Adrenal gland (tissue), 9 donors: ENCODE measurements at regions not wholly inside any gene's neighbourhood (a gene's known extent, or its start where the extent isn't known, plus 50 kb on each side); places are given as distances from the start of the nearest gene placed in this dataset.

Experiments used
- DNase-seq, 7 donors: peaks; one replicate each; pipeline ENCODE4 v3.0.0-alpha.2; 2019 to 2020
- H3K27ac ChIP-seq, 5 donors: fragments of 200-600 bp; sonication (generic) in 4 of 5; 1 replicate in 3 of 5; 2 replicates in 2 of 5; pipeline versions ENCODE4 v1.5.1 to v1.8.0; 2016 to 2020; ENCODE audit warnings: mild to moderate bottlenecking in 1 of 5
- H3K27me3 ChIP-seq: fragments of 200-600 bp; 2 replicates; pipeline ENCODE4 v1.8.0; 2021
- H3K36me3 ChIP-seq, 2 donors: fragments of 200-600 bp; replicated peaks in 1 of 2; 1 replicate in 1 of 2; 2 replicates in 1 of 2; pipeline versions ENCODE4 v1.5.1 to v1.8.0; 2018 to 2022
- H3K4me1 ChIP-seq, 2 donors: fragments of 200-600 bp; replicated peaks in 1 of 2; 1 replicate in 1 of 2; 2 replicates in 1 of 2; pipeline versions ENCODE4 v1.5.1 to v1.8.0; 2018 to 2021
- H3K4me3 ChIP-seq, 4 donors: fragments of 200-600 bp; sonication (generic) in 3 of 4; one replicate each; pipeline ENCODE4 v1.5.1; 2016 to 2018
- H3K9me3 ChIP-seq, 3 donors: fragments of 200-600 bp; sonication (generic) in 1 of 3; replicated peaks in 1 of 3; 1 replicate in 2 of 3; 2 replicates in 1 of 3; pipeline versions ENCODE4 v1.5.1 to v1.8.0; 2016 to 2021
- POLR2A ChIP-seq, 2 donors: fragments of 450-650 bp; IDR thresholded peaks; one replicate each; pipeline ENCODE4 v1.6.1; 2017; ENCODE audit warnings: antibody characterized with exemption in 2 of 2, mild to moderate bottlenecking in 2 of 2, moderate library complexity in 1 of 2
- WGBS, 4 donors: extraction: QIAGEN DNeasy Blood & Tissue Kit in 2 of 4; methylation state at CpG; one replicate each; pipeline versions ENCODE4 v1.1.5 to v1.1.7; 2013 to 2017; 5-methylcytosine and 5-hydroxymethylcytosine counted together
- intact Hi-C, 2 donors: fragments of 100-400 bp; cut with DNase I; formaldehyde crosslinking; loops; one replicate each; pipeline versions ENCODE4 v1.14.1 to v1.15.0; 2022 to 2023
- TF ChIP-seq, protein P1 (sequence below), 6 experiments: fragments of 450-650 bp in 4 of 6; fragments of 200-600 bp in 2 of 6; sonication (generic) in 1 of 6; IDR thresholded peaks; 1 replicate in 5 of 6; 2 replicates in 1 of 6; pipeline versions ENCODE4 v1.5.1 to v1.8.0; 2016 to 2021; ENCODE audit warnings: antibody characterized with exemption in 6 of 6, mild to moderate bottlenecking in 2 of 6, moderate library complexity in 1 of 6
- donor health status: healthy with polysubstance abuse.
- donor health status: Bipolar disorder and iron deficiency.
- donor health status: DM: yes; HTN: yes; CAD: no.
- donor health status: DM: no; HTN: no; CAD: no.
- donor health status: DM: no; HTN: no; CAD: no.

DNA sequence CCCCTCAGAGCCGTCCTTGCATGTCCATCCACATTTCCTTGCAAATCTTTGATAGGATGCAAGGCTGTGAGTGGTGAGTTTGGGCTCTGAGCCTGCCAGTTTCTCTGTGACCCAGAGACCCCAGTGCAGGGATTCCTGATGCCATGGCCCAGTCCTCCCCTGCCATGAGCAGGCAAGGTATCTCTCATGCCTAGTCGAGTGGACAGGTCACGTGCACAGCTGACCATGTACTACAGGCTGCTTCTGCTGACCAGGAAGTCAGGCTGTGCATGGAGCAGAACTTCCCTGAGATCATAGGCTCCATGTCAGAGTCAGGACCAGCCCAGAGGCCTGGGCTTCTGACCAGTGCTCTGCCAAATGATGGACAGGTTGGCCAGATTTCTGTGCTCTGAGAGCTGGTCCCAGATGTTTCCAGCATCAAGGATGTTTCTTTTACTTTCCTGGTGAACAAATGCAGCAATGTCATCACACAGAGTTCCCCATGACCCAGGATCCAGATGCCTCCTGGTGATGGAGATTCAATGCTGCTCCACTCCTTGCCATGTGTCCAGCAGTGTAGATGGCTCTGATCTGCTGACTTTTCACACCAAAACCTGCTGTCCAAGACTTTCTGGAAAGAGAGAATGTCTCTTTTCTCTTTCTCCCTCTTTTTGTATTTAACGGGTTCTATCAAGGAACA, 321.6 kb upstream of the HS6ST1 start:
- no peaks in the 10 kb centered on the region for H3K27me3 ChIP-seq
- H3K4me3 ChIP-seq = no peak overlapping the region
- H3K9me3 ChIP-seq = no peaks in the 10 kb centered on the region
- H3K27ac ChIP-seq = no peak overlapping the region
- intact Hi-C loops = loop anchor here in 1 of 2 donors (10.0 kb wide), 1 partner anchor 316 kb away; no protein-coding TSS in a partner anchor
- H3K36me3 ChIP-seq = no peaks in the 10 kb centered on the region
- no peak for TF ChIP-seq POLR2A (IDR thresholded peaks at IDR 0.05)
- TF ChIP-seq, protein P1, sequence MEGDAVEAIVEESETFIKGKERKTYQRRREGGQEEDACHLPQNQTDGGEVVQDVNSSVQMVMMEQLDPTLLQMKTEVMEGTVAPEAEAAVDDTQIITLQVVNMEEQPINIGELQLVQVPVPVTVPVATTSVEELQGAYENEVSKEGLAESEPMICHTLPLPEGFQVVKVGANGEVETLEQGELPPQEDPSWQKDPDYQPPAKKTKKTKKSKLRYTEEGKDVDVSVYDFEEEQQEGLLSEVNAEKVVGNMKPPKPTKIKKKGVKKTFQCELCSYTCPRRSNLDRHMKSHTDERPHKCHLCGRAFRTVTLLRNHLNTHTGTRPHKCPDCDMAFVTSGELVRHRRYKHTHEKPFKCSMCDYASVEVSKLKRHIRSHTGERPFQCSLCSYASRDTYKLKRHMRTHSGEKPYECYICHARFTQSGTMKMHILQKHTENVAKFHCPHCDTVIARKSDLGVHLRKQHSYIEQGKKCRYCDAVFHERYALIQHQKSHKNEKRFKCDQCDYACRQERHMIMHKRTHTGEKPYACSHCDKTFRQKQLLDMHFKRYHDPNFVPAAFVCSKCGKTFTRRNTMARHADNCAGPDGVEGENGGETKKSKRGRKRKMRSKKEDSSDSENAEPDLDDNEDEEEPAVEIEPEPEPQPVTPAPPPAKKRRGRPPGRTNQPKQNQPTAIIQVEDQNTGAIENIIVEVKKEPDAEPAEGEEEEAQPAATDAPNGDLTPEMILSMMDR (IDR thresholded peaks at IDR 0.05) = no peak
- 84 to 96% (median 93%) methylated on average over 3 to 4 of the region's 4 CpGs for WGBS, 4 donors
- peak in 2 of 7 donors; percentile 5 to 31 for DNase-seq
- H3K4me1 ChIP-seq = no peaks in the 10 kb centered on the region

DNA sequence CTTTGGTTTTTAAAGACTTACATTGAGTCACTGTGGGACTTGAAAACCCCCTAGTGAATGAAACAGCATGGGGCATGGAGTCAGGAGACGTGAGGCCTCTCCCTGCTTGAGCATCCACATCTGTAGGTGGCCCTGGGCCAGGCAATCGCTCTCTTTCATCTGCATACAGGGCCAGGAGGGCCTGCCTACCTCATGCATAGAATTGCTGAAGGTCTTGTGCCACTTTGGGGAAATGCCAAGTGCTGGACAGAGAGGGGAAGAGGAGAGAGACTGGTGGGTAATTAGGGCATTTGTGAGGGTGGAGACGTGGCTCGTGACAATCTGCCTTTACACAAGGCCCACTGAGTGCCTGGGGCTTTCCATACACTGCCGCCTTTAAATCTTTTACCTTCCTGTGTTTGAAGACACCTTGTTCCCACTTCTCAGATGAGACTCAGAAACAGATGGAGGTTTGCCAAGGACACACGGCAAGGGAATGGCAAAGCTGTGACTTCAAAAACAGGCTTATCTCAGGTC, 322.2 kb upstream of the HS6ST1 start:
- no peak overlapping the region for H3K4me3 ChIP-seq
- no peaks in the 10 kb centered on the region for H3K4me1 ChIP-seq
- no peaks in the 10 kb centered on the region for H3K36me3 ChIP-seq
- intact Hi-C loops = loop anchor here in 1 of 2 donors (10.0 kb wide), 1 partner anchor 316 kb away; no protein-coding TSS in a partner anchor
- H3K27ac ChIP-seq = no peak overlapping the region
- H3K27me3 ChIP-seq = no peaks in the 10 kb centered on the region
- no peak for TF ChIP-seq POLR2A (IDR thresholded peaks at IDR 0.05)
- TF ChIP-seq, protein P1 (IDR thresholded peaks at IDR 0.05) = no peak
- H3K9me3 ChIP-seq = no peaks in the 10 kb centered on the region
- WGBS, 4 donors = 76 to 88% (median 76%) methylated on average over 6 of the region's 6 CpGs
- DNase-seq = peak in 2 of 7 donors; percentile 12 to 40

DNA sequence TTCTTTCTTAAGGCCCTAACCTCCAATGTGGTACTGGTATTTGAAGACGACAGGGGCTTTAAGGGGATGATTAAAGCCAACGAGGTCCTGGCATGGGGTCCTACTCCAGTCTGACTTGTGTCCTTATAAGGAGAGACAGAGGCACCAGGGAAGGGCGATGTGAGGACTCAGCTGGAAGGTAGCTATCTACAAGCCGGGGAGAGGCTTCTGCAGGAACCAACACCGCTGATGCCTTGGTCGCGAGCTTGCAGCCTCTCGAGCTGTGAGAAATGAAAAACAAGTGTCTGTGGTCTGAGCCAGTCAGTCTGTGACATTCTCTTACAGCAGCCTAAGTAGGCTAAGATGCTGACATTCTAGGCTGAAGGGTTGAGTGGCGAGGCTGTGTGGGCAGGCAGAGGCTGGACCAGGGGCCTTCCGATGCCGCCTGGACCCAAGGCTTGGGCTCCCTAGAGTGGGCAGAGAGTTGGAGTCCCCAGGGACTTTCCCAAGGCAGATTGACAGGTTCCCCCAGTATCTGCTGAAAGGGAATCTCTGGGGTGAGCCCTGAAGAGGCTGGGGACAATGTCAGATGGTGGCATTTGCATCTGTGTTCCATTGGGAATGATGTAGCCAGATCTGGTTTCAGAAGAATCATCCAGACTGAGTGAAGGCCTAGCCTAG, 322.9 kb upstream of the HS6ST1 start:
- H3K4me3 ChIP-seq = no peak overlapping the region
- H3K27ac ChIP-seq = no peak overlapping the region
- TF ChIP-seq POLR2A (IDR thresholded peaks at IDR 0.05) = no peak
- TF ChIP-seq, protein P1 (IDR thresholded peaks at IDR 0.05) = no peak
- peak in 2 of 7 donors; percentile 12 to 17 for DNase-seq
- intact Hi-C loops = loop anchor here in 1 of 2 donors (10.0 kb wide), 1 partner anchor 317 kb away; no protein-coding TSS in a partner anchor
- WGBS, 4 donors = 89 to 92% (median 89%) methylated on average over 10 to 11 of the region's 11 CpGs
- H3K36me3 ChIP-seq = no peaks in the 10 kb centered on the region
- no peaks in the 10 kb centered on the region for H3K4me1 ChIP-seq
- no peaks in the 10 kb centered on the region for H3K9me3 ChIP-seq
- H3K27me3 ChIP-seq = no peaks in the 10 kb centered on the region

DNA sequence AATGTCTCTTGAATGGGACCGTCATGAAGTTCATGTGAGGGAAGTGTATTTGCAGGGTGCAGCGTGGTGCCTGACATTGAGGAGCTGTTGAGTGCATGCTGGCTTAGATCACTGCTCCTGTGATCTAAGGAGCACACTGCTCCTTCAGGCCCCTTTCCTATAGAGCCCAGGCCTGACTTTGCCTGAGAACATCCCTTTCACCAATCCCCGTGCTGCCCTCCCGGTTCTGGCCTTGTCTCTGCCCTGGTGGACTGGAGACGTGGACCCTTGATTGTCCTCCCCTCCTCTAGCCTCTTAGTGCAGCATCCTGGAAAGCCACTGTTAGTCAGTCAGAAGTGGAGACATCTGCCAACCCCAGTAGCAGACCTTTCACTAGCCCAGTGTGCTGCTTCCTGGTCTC, 323.6 kb upstream of the HS6ST1 start:
- no peak for TF ChIP-seq POLR2A (IDR thresholded peaks at IDR 0.05)
- TF ChIP-seq, protein P1 (IDR thresholded peaks at IDR 0.05) = no peak
- Histone ChIP-seq H3K27ac (no peak overlapping the region), H3K27me3 (no peaks in the 10 kb centered on the region), H3K4me3 (no peak overlapping the region), H3K36me3 (no peaks in the 10 kb centered on the region), H3K9me3 (no peaks in the 10 kb centered on the region), H3K4me1 (no peaks in the 10 kb centered on the region)
- 79 to 92% (median 86%) methylated on average over 5 of the region's 5 CpGs for WGBS, 4 donors
- intact Hi-C loops = loop anchor here in 1 of 2 donors (10.0 kb wide), 1 partner anchor 318 kb away; no protein-coding TSS in a partner anchor
- DNase-seq = peak in 2 of 7 donors; percentile 6 to 30
